ENCODE measurements at regions not wholly inside any gene's neighbourhood (a gene's known extent, or its start where the extent isn't known, plus 50 kb on each side); places are given as distances from the start of the nearest gene placed in this dataset.

GRCh38 chr15:62503451-62503850 is 338.4 kb upstream of the C2CD4B start:
- Histone ChIP-seq H3K9me3 (ENCODE audit: control insufficient read depth, low read depth, low read length) (no peaks in the 10 kb centered on the region), H3K27me3 (ENCODE audit: control insufficient read depth, extremely low read depth, insufficient read depth, low read length) (no peaks in the 10 kb centered on the region), H3K9ac (ENCODE audit: control insufficient read depth, extremely low read depth, insufficient read depth, low read length) (no peak overlapping the region), H3K9me1 (ENCODE audit: control insufficient read depth, extremely low read depth, insufficient read depth, low read length) (no peaks in the 10 kb centered on the region), H3K27ac (ENCODE audit: control insufficient read depth, insufficient read depth, low read length) (no peak overlapping the region), H3K4me3 (ENCODE audit: control insufficient read depth in 2 of 3, extremely low read depth in 1 of 3, insufficient read depth in 2 of 3, low read depth in 1 of 3, low read length in 3 of 3) (no peak overlapping the region), H3K4me1 (ENCODE audit: control insufficient read depth, extremely low read depth, insufficient read depth, low read length) (peaks cover 5% of the 10 kb centered on the region), H3K79me2 (ENCODE audit: control insufficient read depth, insufficient read depth, low read length) (no peaks in the 10 kb centered on the region), H3K4me2 (ENCODE audit: control insufficient read depth, extremely low read depth, insufficient read depth, low read depth, low read length) (no peak overlapping the region), H4K20me1 (ENCODE audit: control insufficient read depth, extremely low read depth, insufficient read depth, low read length) (no peaks in the 10 kb centered on the region), H3K36me3 (ENCODE audit: control insufficient read depth in 2 of 2, extremely low read depth in 1 of 2, insufficient read depth in 2 of 2, low read length in 2 of 2) (no peaks in the 10 kb centered on the region), H2AFZ (ENCODE audit: control insufficient read depth, low read length) (no peak overlapping the region)
- TF ChIP-seq CTCF (optimal IDR thresholded peaks at IDR 0.05 in 1 of 3, IDR thresholded peaks at IDR 0.05 in 1 of 3, conservative IDR thresholded peaks at IDR 0.05 in 1 of 3; ENCODE audit: extremely low read depth in 1 of 3, insufficient read depth in 2 of 3, low read length in 3 of 3) (no peak), EZH2 (IDR thresholded peaks at IDR 0.05; ENCODE audit: low read length) (no peak)
- FAIRE-seq (no peak), DNase-seq (ENCODE audit: low read depth, low spot score) (no peak)
- dilution Hi-C loops (cut with MboI; ENCODE audit: extremely low pct_ligation_motif_present, low sequenced_read_pairs) = no loop called here

GRCh38 chr15:62505762-62506161 is 340.7 kb upstream of the C2CD4B start:
- no peak overlapping the region for H2AFZ ChIP-seq (ENCODE audit: control insufficient read depth, low read length)
- TF ChIP-seq CTCF (optimal IDR thresholded peaks at IDR 0.05 in 1 of 3, IDR thresholded peaks at IDR 0.05 in 1 of 3, conservative IDR thresholded peaks at IDR 0.05 in 1 of 3; ENCODE audit: extremely low read depth in 1 of 3, insufficient read depth in 2 of 3, low read length in 3 of 3) (no peak), EZH2 (IDR thresholded peaks at IDR 0.05; ENCODE audit: low read length) (no peak)
- no peaks in the 10 kb centered on the region for H3K36me3 ChIP-seq (ENCODE audit: control insufficient read depth in 2 of 2, extremely low read depth in 1 of 2, insufficient read depth in 2 of 2, low read length in 2 of 2)
- no peaks in the 10 kb centered on the region for H3K9me1 ChIP-seq (ENCODE audit: control insufficient read depth, extremely low read depth, insufficient read depth, low read length)
- H3K4me3 ChIP-seq (ENCODE audit: control insufficient read depth in 2 of 3, extremely low read depth in 1 of 3, insufficient read depth in 2 of 3, low read depth in 1 of 3, low read length in 3 of 3) = no peak overlapping the region
- DNase-seq (ENCODE audit: low read depth, low spot score) (no peak), FAIRE-seq (no peak)
- no peaks in the 10 kb centered on the region for H3K79me2 ChIP-seq (ENCODE audit: control insufficient read depth, insufficient read depth, low read length)
- H3K4me2 ChIP-seq (ENCODE audit: control insufficient read depth, extremely low read depth, insufficient read depth, low read depth, low read length) = no peak overlapping the region
- H3K27me3 ChIP-seq (ENCODE audit: control insufficient read depth, extremely low read depth, insufficient read depth, low read length) = no peaks in the 10 kb centered on the region
- H3K9ac ChIP-seq (ENCODE audit: control insufficient read depth, extremely low read depth, insufficient read depth, low read length) = no peak overlapping the region
- H3K27ac ChIP-seq (ENCODE audit: control insufficient read depth, insufficient read depth, low read length) = no peak overlapping the region
- no peaks in the 10 kb centered on the region for H3K9me3 ChIP-seq (ENCODE audit: control insufficient read depth, low read depth, low read length)
- dilution Hi-C loops (cut with MboI; ENCODE audit: extremely low pct_ligation_motif_present, low sequenced_read_pairs) = no loop called here
- no peaks in the 10 kb centered on the region for H4K20me1 ChIP-seq (ENCODE audit: control insufficient read depth, extremely low read depth, insufficient read depth, low read length)
- peaks cover 5% of the 10 kb centered on the region for H3K4me1 ChIP-seq (ENCODE audit: control insufficient read depth, extremely low read depth, insufficient read depth, low read length)

Data from keratinocyte (primary cell).